Thoracic aorta (tissue), 2 donors: ENCODE measurements at regions not wholly inside any gene's neighbourhood (a gene's known extent, or its start where the extent isn't known, plus 50 kb on each side); places are given as distances from the start of the nearest gene placed in this dataset.

Source experiments
- ATAC-seq: fragments of 150-250 bp; one replicate; pipeline ENCODE4 v1.8.0; 2017; ENCODE audit warnings: low read depth; ENCODE audit not compliant: insufficient number of reproducible peaks, low FRiP score
- DNase-seq: peaks from one replicate; pipeline ENCODE4 v3.0.0-alpha.2; 2020; ENCODE audit warnings: low spot score
- H3K27ac ChIP-seq, 2 donors: fragments of 200-600 bp; sonication (generic); 1 replicate in 1 of 2; 2 replicates in 1 of 2; pipeline ENCODE4 v1.5.1; 2016; ENCODE audit warnings: mild to moderate bottlenecking in 2 of 2, moderate library complexity in 2 of 2
- H3K27me3 ChIP-seq: fragments of 200-600 bp; sonication (generic); replicated peaks from 2 replicates; pipeline ENCODE4 v1.6.0; 2016; ENCODE audit warnings: mild to moderate bottlenecking; ENCODE audit not compliant: insufficient read depth
- H3K36me3 ChIP-seq: fragments of 200-600 bp; sonication (generic); one replicate; pipeline ENCODE4 v1.5.1; 2016
- H3K4me1 ChIP-seq, 2 donors: fragments of 200-600 bp; sonication (generic); 1 replicate in 1 of 2; 2 replicates in 1 of 2; pipeline versions ENCODE4 v1.5.1 to v1.6.0; 2016; ENCODE audit warnings: low read depth in 2 of 2, mild to moderate bottlenecking in 1 of 2; ENCODE audit not compliant: control insufficient read depth in 1 of 2
- H3K4me3 ChIP-seq: fragments of 200-600 bp; sonication (generic); 2 replicates; pipeline ENCODE4 v1.5.1; 2016; ENCODE audit warnings: mild to moderate bottlenecking
- H3K9me3 ChIP-seq: fragments of 200-600 bp; sonication (generic); 2 replicates; pipeline ENCODE4 v1.5.1; 2016
- TF ChIP-seq, protein P1 (sequence below): fragments of 200-600 bp; sonication (generic); IDR thresholded peaks from one replicate; pipeline ENCODE4 v1.5.1; 2019; ENCODE audit warnings: antibody characterized with exemption

DNA sequence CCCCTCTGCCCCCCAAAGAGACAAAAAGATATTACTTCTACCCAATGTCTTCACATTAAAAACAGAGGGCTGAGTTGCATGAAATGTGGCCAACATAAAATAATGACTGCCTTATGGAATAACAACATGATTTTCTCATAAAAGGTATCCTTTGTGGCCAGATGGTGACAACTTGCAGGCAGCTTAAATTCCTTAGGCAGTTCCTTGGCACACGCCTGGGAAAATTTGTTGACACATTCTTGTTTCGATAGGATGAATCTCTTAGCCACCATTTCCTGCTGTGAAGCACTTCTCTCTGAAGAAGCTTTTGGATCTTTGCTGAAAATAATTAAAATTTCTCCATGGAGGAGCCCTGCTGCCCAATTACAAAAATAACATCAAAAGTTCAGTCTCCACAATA lies 109.0 kb upstream of the COL21A1 start:
- Histone ChIP-seq H3K4me3 (no peak overlapping the region), H3K36me3 (no peaks in the 10 kb centered on the region), H3K27ac (no peak overlapping the region), H3K27me3 (no peaks in the 10 kb centered on the region), H3K9me3 (peaks cover 3% of the 10 kb centered on the region), H3K4me1 (no peaks in the 10 kb centered on the region)
- DNase-seq: no peak
- TF ChIP-seq, protein P1, sequence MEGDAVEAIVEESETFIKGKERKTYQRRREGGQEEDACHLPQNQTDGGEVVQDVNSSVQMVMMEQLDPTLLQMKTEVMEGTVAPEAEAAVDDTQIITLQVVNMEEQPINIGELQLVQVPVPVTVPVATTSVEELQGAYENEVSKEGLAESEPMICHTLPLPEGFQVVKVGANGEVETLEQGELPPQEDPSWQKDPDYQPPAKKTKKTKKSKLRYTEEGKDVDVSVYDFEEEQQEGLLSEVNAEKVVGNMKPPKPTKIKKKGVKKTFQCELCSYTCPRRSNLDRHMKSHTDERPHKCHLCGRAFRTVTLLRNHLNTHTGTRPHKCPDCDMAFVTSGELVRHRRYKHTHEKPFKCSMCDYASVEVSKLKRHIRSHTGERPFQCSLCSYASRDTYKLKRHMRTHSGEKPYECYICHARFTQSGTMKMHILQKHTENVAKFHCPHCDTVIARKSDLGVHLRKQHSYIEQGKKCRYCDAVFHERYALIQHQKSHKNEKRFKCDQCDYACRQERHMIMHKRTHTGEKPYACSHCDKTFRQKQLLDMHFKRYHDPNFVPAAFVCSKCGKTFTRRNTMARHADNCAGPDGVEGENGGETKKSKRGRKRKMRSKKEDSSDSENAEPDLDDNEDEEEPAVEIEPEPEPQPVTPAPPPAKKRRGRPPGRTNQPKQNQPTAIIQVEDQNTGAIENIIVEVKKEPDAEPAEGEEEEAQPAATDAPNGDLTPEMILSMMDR: no peak
- ATAC-seq: no peak

DNA sequence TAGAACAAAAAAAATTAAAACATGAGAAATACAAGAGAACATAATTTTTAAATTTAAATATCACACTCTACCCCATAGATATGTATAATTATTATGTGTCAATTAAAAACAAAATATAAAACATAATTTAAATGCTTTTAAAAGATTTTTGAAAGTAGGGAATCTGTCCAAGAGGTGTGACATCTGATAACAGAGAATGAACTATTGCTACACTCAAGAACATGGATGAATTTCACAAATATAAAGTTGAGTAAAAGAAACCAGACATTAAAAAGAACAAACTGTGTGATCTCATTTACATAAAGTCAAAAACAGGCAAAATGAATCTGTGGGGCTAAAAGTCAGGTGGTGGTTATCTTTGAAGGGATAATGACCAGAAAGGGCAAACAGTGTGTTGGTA lies 106.5 kb upstream of the COL21A1 start:
- Histone ChIP-seq H3K9me3 (peaks cover 3% of the 10 kb centered on the region), H3K27ac (no peak overlapping the region), H3K4me1 (no peaks in the 10 kb centered on the region), H3K36me3 (no peaks in the 10 kb centered on the region), H3K4me3 (no peak overlapping the region), H3K27me3 (no peaks in the 10 kb centered on the region)
- TF ChIP-seq, protein P1: no peak
- DNase-seq (no peak), ATAC-seq (no peak)

DNA sequence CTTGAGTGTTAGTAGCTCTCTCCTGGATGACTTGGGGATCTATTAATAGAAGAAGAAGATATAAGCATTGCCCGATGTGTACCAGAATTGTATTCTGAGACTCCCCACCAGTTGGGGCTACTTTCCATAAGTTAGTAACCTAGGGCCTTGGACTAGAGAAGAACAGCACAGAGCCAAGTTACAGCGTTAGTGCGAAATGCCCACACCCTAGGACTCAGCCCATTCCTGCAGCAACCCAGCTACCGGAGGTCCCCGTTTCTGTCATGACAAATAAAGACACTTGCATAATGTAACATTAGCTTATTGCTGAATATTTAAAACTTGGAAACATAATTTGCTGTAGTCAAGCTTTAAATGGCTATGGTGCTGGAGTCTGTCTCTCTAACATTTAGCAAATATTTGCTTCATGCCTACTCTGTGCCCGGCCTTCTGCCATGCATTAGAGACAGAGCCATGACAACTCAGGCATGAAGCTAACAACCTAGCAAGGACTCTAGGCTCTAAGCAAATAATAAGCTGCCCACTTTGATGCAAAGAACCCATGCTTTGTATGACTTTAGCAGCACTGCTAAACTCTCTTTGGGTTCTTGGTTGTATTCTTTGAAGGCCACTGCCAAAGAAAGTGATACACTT lies 103.4 kb upstream of the COL21A1 start:
- DNase-seq (no peak), ATAC-seq (no peak)
- peaks cover 3% of the 10 kb centered on the region for H3K9me3 ChIP-seq
- TF ChIP-seq, protein P1: no peak
- H3K36me3 ChIP-seq: no peaks in the 10 kb centered on the region
- no peak overlapping the region for H3K27ac ChIP-seq
- no peaks in the 10 kb centered on the region for H3K27me3 ChIP-seq
- no peak overlapping the region for H3K4me3 ChIP-seq
- no peaks in the 10 kb centered on the region for H3K4me1 ChIP-seq

DNA sequence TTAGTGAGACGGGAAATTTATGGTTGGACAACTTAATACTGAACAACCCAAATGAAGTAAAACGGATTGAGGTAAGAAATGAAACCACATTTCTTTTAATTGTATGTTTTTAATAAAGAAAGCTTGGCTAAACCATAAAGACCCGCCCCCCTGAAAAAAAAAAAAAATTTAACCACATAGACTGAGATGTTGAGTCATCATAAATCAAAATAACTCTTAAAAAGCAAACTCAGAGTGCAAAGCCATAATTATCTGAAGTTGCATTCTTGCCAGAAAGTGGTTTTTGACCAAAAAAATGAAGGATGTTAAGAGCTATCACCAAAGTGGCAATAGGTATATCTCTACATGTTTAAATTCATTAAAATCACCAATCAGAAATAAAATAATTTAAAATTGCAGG lies 101.8 kb upstream of the COL21A1 start:
- ATAC-seq (no peak), DNase-seq (no peak)
- no peak overlapping the region for H3K4me3 ChIP-seq
- no peaks in the 10 kb centered on the region for H3K36me3 ChIP-seq
- TF ChIP-seq, protein P1: no peak
- no peaks in the 10 kb centered on the region for H3K4me1 ChIP-seq
- no peaks in the 10 kb centered on the region for H3K27me3 ChIP-seq
- H3K27ac ChIP-seq: no peak overlapping the region
- H3K9me3 ChIP-seq: peaks cover 3% of the 10 kb centered on the region

DNA sequence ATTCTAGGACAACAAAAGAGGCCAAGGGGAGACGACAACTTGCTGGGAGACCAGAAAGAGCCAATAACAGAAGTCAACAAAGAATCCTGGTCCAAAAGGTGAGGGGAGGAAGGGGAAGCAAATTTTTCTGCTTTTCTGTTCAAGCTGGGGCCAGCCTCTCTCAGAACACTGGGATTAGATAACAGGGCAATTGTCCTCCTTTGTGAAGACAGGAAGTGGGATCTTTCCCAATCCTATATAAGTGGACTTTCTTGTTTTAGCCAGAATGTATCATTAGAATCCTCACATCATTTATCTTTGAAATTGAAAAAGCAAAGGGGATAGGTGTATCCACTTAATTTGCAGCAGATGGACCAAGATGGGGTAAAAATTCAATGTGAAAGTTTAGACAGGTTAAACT lies 101.2 kb upstream of the COL21A1 start:
- Histone ChIP-seq H3K4me3 (no peak overlapping the region), H3K27me3 (no peaks in the 10 kb centered on the region), H3K36me3 (no peaks in the 10 kb centered on the region), H3K4me1 (no peaks in the 10 kb centered on the region), H3K9me3 (peaks cover 3% of the 10 kb centered on the region), H3K27ac (no peak overlapping the region)
- DNase-seq (no peak), ATAC-seq (no peak)
- TF ChIP-seq, protein P1: no peak
